PC-9 (cell line): ENCODE measurements at regions not wholly inside any gene's neighbourhood (a gene's known extent, or its start where the extent isn't known, plus 50 kb on each side); places are given as distances from the start of the nearest gene placed in this dataset.

Experiments used
- BruUV-seq: library from RNA; stranded (reverse); fragments of 400-500 nt; replicated peaks from 2 replicates; lab custom pipeline; 2021; lab: Mats Ljungman, UMichigan
- CTCF ChIA-PET: fragments of 300-600 bp; sonication (Branson Sonifier 250); formaldehyde crosslinking; loops from one replicate; lab custom pipeline; 2022; ENCODE audit warnings: antibody characterized with exemption; lab: Charles Lee
- POLR2A ChIA-PET: fragments of 300-600 bp; sonication (Branson Sonifier 250); formaldehyde crosslinking; loops from one replicate; lab custom pipeline; 2022; ENCODE audit warnings: antibody characterized with exemption; ENCODE audit not compliant: unreplicated experiment; lab: Charles Lee
- DNase-seq, 2 experiments: peaks; one replicate each; pipeline versions ENCODE4 v3.0.0 to v3.0.0-alpha.2; 2015 to 2022; ENCODE audit warnings: mixed read lengths in 1 of 2
- H2AFZ ChIP-seq: fragments of 200-600 bp; sonication (generic); 2 replicates; pipeline ENCODE4 v1.8.1; 2017; ENCODE audit warnings: antibody characterized with exemption
- H3F3A ChIP-seq: fragments of 200-600 bp; sonication (generic); 2 replicates; pipeline ENCODE4 v1.8.1; 2017; ENCODE audit warnings: antibody characterized with exemption, mild to moderate bottlenecking, low read depth; ENCODE audit not compliant: insufficient read depth
- H3K27ac ChIP-seq: fragments of 200-600 bp; sonication (generic); 2 replicates; pipeline ENCODE4 v1.6.1; 2016; ENCODE audit warnings: mixed run types
- H3K27me3 ChIP-seq: fragments of 200-600 bp; sonication (generic); 2 replicates; pipeline ENCODE4 v1.6.1; 2016; ENCODE audit warnings: low read depth, mixed run types; ENCODE audit not compliant: insufficient read depth
- H3K36me3 ChIP-seq: fragments of 200-600 bp; sonication (generic); 2 replicates; pipeline ENCODE4 v1.6.1; 2016; ENCODE audit warnings: low read depth, mixed run types
- H3K4me1 ChIP-seq: fragments of 200-600 bp; sonication (generic); replicated peaks from 2 replicates; pipeline ENCODE4 v1.6.1; 2016; ENCODE audit warnings: mixed run types; ENCODE audit not compliant: insufficient read depth
- H3K4me2 ChIP-seq: fragments of 200-600 bp; sonication (generic); 2 replicates; pipeline ENCODE4 v1.6.1; 2017; ENCODE audit warnings: mixed run types
- H3K4me3 ChIP-seq: fragments of 200-600 bp; sonication (generic); 2 replicates; pipeline ENCODE4 v1.6.1; 2016; ENCODE audit warnings: mixed run types
- H3K79me2 ChIP-seq: fragments of 200-600 bp; sonication (generic); 2 replicates; pipeline ENCODE4 v1.6.1; 2017; ENCODE audit warnings: low read depth, mixed run types
- H3K9me2 ChIP-seq: fragments of 200-600 bp; sonication (generic); 2 replicates; pipeline ENCODE4 v1.8.1; 2017; ENCODE audit warnings: mild to moderate bottlenecking; ENCODE audit not compliant: insufficient read depth
- H3K9me3 ChIP-seq: fragments of 200-600 bp; sonication (generic); 2 replicates; pipeline ENCODE4 v1.8.1; 2016; ENCODE audit warnings: low read depth; ENCODE audit not compliant: insufficient read depth
- H4K20me1 ChIP-seq: fragments of 200-600 bp; sonication (generic); 2 replicates; pipeline ENCODE4 v1.8.1; 2017; ENCODE audit not compliant: insufficient read depth
- CTCF ChIP-seq: fragments of 200-600 bp; sonication (generic); conservative IDR thresholded peaks from 2 replicates; pipeline ENCODE4 v1.6.1; 2017; ENCODE audit warnings: mixed run types, antibody characterized with exemption, mild to moderate bottlenecking, moderate library complexity
- EZH2 ChIP-seq: fragments of 200-600 bp; sonication (generic); IDR thresholded peaks from 2 replicates; pipeline ENCODE4 v1.8.0; 2017; ENCODE audit warnings: antibody characterized with exemption, low read depth
- intact Hi-C: fragments of 100-400 bp; cut with micrococcal nuclease; formaldehyde crosslinking; loops from one replicate; pipeline ENCODE4 v1.10.0; 2022; ENCODE audit not compliant: unreplicated experiment

GRCh38 chr3:1969281-1969680, 129.4 kb upstream of the CNTN4 start:
- POLR2A ChIA-PET = no interaction called here
- Histone ChIP-seq H2AFZ (no peak overlapping the region), H3K9me3 (no peaks in the 10 kb centered on the region), H3K9me2 (no peaks in the 10 kb centered on the region), H3K4me1 (no peaks in the 10 kb centered on the region), H3F3A (no peaks in the 10 kb centered on the region), H4K20me1 (no peaks in the 10 kb centered on the region), H3K27me3 (no peaks in the 10 kb centered on the region), H3K79me2 (no peaks in the 10 kb centered on the region), H3K36me3 (no peaks in the 10 kb centered on the region), H3K4me3 (no peak overlapping the region), H3K4me2 (no peak overlapping the region), H3K27ac (no peak overlapping the region)
- TF ChIP-seq CTCF (no peak), EZH2 (no peak)
- intact Hi-C loops = no loop called here
- CTCF ChIA-PET = no interaction called here
- BruUV-seq = no TSS peak
- DNase-seq = no peak

- no peaks in the 10 kb centered on the region for H3K79me2 ChIP-seq
- H3K9me2 ChIP-seq = no peaks in the 10 kb centered on the region
- H3K27me3 ChIP-seq = no peaks in the 10 kb centered on the region
- H3K9me3 ChIP-seq = no peaks in the 10 kb centered on the region
- H2AFZ ChIP-seq = no peak overlapping the region
- H3K36me3 ChIP-seq = no peaks in the 10 kb centered on the region
- BruUV-seq = no TSS peak
- POLR2A ChIA-PET = no interaction called here
- no peak for DNase-seq
- no peaks in the 10 kb centered on the region for H3K4me1 ChIP-seq
- no peaks in the 10 kb centered on the region for H4K20me1 ChIP-seq
- H3F3A ChIP-seq = no peaks in the 10 kb centered on the region
- no peak overlapping the region for H3K27ac ChIP-seq
- H3K4me3 ChIP-seq = no peak overlapping the region
- H3K4me2 ChIP-seq = no peak overlapping the region
- CTCF ChIA-PET = no interaction called here
- intact Hi-C loops = no loop called here
- no peak for TF ChIP-seq EZH2
- TF ChIP-seq CTCF = no peak
These were observed 126.9 kb upstream of the CNTN4 start for GRCh38 chr3:1971780-1972179.

DNA sequence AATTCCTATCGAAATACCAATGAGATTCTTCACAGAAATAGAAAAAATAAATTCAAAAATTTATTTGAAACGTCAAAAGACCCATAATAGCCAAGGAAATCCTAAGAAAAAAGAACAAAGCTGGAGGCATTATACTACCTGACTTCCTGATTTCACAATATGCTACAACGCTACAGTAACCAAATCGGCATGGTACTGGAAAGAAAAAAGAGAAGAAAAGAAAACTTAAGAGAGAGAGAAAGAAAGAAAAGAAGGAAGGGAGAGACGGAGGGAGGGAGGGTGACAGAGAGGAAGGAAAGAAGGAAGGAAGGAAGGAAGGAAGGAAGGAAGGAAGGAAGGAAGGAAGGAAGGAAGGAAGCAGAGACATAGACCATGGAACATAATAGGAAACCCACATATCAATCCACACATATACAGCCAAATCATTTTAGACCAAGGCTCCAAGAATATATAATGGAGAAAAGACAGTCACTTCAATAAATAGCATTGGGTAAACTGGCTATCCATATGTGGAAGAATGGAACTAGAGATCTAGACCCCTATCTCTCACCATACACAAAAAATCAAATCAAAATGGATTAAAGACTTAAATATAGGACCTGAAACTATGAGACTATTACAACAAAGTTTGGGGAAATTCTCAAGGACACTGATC, 118.6 kb upstream of the CNTN4 start:
- H4K20me1 ChIP-seq = no peaks in the 10 kb centered on the region
- H3F3A ChIP-seq = no peaks in the 10 kb centered on the region
- intact Hi-C loops = no loop called here
- H3K27ac ChIP-seq = no peak overlapping the region
- no peak overlapping the region for H3K4me2 ChIP-seq
- no peaks in the 10 kb centered on the region for H3K4me1 ChIP-seq
- H2AFZ ChIP-seq = no peak overlapping the region
- ChIA-PET CTCF (no interaction called here), POLR2A (no interaction called here)
- H3K4me3 ChIP-seq = no peak overlapping the region
- no TSS peak for BruUV-seq
- no peaks in the 10 kb centered on the region for H3K9me2 ChIP-seq
- no peaks in the 10 kb centered on the region for H3K79me2 ChIP-seq
- H3K27me3 ChIP-seq = no peaks in the 10 kb centered on the region
- TF ChIP-seq CTCF (no peak), EZH2 (no peak)
- no peaks in the 10 kb centered on the region for H3K36me3 ChIP-seq
- no peaks in the 10 kb centered on the region for H3K9me3 ChIP-seq
- DNase-seq = no peak
